ENCODE measurements at regions not wholly inside any gene's neighbourhood (a gene's known extent, or its start where the extent isn't known, plus 50 kb on each side); places are given as distances from the start of the nearest gene placed in this dataset.

- TF ChIP-seq EZH2 (IDR thresholded peaks at IDR 0.05; ENCODE audit: insufficient read depth, poor library complexity, severe bottlenecking) (no peak), EZH2phosphoT487 (IDR thresholded peaks at IDR 0.05; ENCODE audit: insufficient read depth, low read depth) (no peak)
- DNase-seq: no peak
These were observed 573.1 kb upstream of the SLC10A2 start for GRCh38 chr13:103639326-103639725.

GRCh38 chr13:103638706-103639105, 572.5 kb upstream of the SLC10A2 start:
- in situ Hi-C loops (cut with MboI): no loop called here
- Histone ChIP-seq H3K4me3 (no peak overlapping the region), H3K9me3 (ENCODE audit: low read depth) (no peaks in the 10 kb centered on the region), H3K27ac (no peak overlapping the region), H3K36me3 (ENCODE audit: low read depth) (no peaks in the 10 kb centered on the region), H3F3A (ENCODE audit: insufficient read depth) (no peaks in the 10 kb centered on the region), H3K9me2 (ENCODE audit: insufficient read depth) (no peaks in the 10 kb centered on the region), H4K20me1 (ENCODE audit: insufficient read depth) (no peaks in the 10 kb centered on the region), H3K4me1 (ENCODE audit: insufficient read depth) (no peaks in the 10 kb centered on the region), H3K79me2 (ENCODE audit: insufficient read depth) (no peaks in the 10 kb centered on the region), H2AFZ (no peak overlapping the region), H3K4me2 (ENCODE audit: unreplicated experiment) (no peak overlapping the region), H3K9ac (no peak overlapping the region), H3K27me3 (replicated peaks; ENCODE audit: insufficient read depth) (no peaks in the 10 kb centered on the region)
- no peak for DNase-seq
- 0 to 9% methylated on average over 2 of the region's 2 CpGs for WGBS, 2 experiments (ENCODE audit: low coverage in 1 of 2, low lambda C conversion rate in 2 of 2, missing lambda C conversion rate in 2 of 2)
- TF ChIP-seq EZH2 (IDR thresholded peaks at IDR 0.05; ENCODE audit: insufficient read depth, poor library complexity, severe bottlenecking): no peak
- TF ChIP-seq EZH2phosphoT487 (IDR thresholded peaks at IDR 0.05; ENCODE audit: insufficient read depth, low read depth): no peak

More at GRCh38 chr13:103639326-103639725, 573.1 kb upstream of the SLC10A2 start:
- WGBS, 2 experiments (ENCODE audit: low coverage in 1 of 2, low lambda C conversion rate in 2 of 2, missing lambda C conversion rate in 2 of 2): 4 to 5% methylated on average over 3 of the region's 3 CpGs
- no peaks in the 10 kb centered on the region for H3K9me3 ChIP-seq (ENCODE audit: low read depth)
- no peaks in the 10 kb centered on the region for H3K27me3 ChIP-seq (replicated peaks; ENCODE audit: insufficient read depth)
- no peak overlapping the region for H3K27ac ChIP-seq
- no peak overlapping the region for H3K4me3 ChIP-seq
- no peak overlapping the region for H2AFZ ChIP-seq
- no peaks in the 10 kb centered on the region for H3K4me1 ChIP-seq (ENCODE audit: insufficient read depth)
- H3K9ac ChIP-seq: no peak overlapping the region
- no peaks in the 10 kb centered on the region for H3K9me2 ChIP-seq (ENCODE audit: insufficient read depth)
- no peak overlapping the region for H3K4me2 ChIP-seq (ENCODE audit: unreplicated experiment)
- in situ Hi-C loops (cut with MboI): no loop called here
- no peaks in the 10 kb centered on the region for H4K20me1 ChIP-seq (ENCODE audit: insufficient read depth)
- H3F3A ChIP-seq (ENCODE audit: insufficient read depth): no peaks in the 10 kb centered on the region
- H3K79me2 ChIP-seq (ENCODE audit: insufficient read depth): no peaks in the 10 kb centered on the region
- no peaks in the 10 kb centered on the region for H3K36me3 ChIP-seq (ENCODE audit: low read depth)

DNA sequence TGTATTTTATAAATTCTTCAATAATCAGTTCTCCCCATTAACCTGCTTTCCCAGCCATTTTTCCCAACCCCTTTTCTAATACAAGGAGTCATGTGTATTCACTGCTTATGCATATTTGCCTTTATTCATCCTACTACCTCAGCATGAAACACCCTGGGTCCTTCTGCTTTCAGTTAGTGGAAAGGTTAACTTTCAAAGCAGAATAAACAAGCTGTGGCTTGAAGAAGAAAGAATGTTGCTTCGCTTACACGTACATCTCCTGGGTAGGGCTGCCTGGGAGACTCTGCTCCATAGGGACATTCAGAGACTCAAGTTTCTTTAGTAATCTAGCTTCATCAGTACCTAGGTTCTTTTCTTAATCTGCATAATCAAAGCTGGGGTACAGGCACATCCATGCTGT, 567.8 kb upstream of the SLC10A2 start:
- no peaks in the 10 kb centered on the region for H4K20me1 ChIP-seq (ENCODE audit: insufficient read depth)
- no peaks in the 10 kb centered on the region for H3K27me3 ChIP-seq (replicated peaks; ENCODE audit: insufficient read depth)
- no peaks in the 10 kb centered on the region for H3F3A ChIP-seq (ENCODE audit: insufficient read depth)
- H3K4me2 ChIP-seq (ENCODE audit: unreplicated experiment): no peak overlapping the region
- H3K4me3 ChIP-seq: no peak overlapping the region
- H2AFZ ChIP-seq: no peak overlapping the region
- no peaks in the 10 kb centered on the region for H3K9me2 ChIP-seq (ENCODE audit: insufficient read depth)
- no peak for TF ChIP-seq EZH2phosphoT487 (IDR thresholded peaks at IDR 0.05; ENCODE audit: insufficient read depth, low read depth)
- TF ChIP-seq EZH2 (IDR thresholded peaks at IDR 0.05; ENCODE audit: insufficient read depth, poor library complexity, severe bottlenecking): no peak
- H3K4me1 ChIP-seq (ENCODE audit: insufficient read depth): no peaks in the 10 kb centered on the region
- H3K36me3 ChIP-seq (ENCODE audit: low read depth): no peaks in the 10 kb centered on the region
- no peaks in the 10 kb centered on the region for H3K79me2 ChIP-seq (ENCODE audit: insufficient read depth)
- no peak for DNase-seq
- H3K9me3 ChIP-seq (ENCODE audit: low read depth): no peaks in the 10 kb centered on the region
- WGBS, 2 experiments (ENCODE audit: low coverage in 1 of 2, low lambda C conversion rate in 2 of 2, missing lambda C conversion rate in 2 of 2): 21 to 28% methylated on average over 2 of the region's 2 CpGs
- no peak overlapping the region for H3K9ac ChIP-seq
- in situ Hi-C loops (cut with MboI): no loop called here
- no peak overlapping the region for H3K27ac ChIP-seq

DNA sequence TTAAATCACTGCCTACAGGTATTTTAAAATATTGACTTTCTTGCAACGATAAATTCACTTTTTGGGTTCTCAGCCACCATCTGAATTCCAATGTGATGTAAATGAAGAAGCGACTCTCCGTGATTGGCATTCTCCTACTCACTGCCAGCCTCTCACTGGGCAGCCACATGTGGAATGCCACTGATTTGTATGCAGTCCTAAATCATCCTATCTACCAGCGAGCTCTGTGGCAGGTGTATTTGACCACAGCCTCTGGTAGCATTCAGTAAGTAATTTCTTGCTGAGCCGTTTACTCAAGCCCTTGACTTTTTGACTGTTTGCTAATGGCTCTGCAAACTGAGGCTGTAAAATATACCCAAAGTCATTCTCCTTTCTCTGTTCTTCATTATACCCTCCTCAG, 559.0 kb upstream of the SLC10A2 start:
- Histone ChIP-seq H3F3A (ENCODE audit: insufficient read depth) (no peaks in the 10 kb centered on the region), H3K79me2 (ENCODE audit: insufficient read depth) (no peaks in the 10 kb centered on the region), H3K9me2 (ENCODE audit: insufficient read depth) (no peaks in the 10 kb centered on the region), H2AFZ (no peak overlapping the region), H3K9me3 (ENCODE audit: low read depth) (no peaks in the 10 kb centered on the region), H3K9ac (no peak overlapping the region), H4K20me1 (ENCODE audit: insufficient read depth) (no peaks in the 10 kb centered on the region), H3K4me3 (no peak overlapping the region), H3K36me3 (ENCODE audit: low read depth) (no peaks in the 10 kb centered on the region), H3K4me2 (ENCODE audit: unreplicated experiment) (no peak overlapping the region), H3K4me1 (ENCODE audit: insufficient read depth) (no peaks in the 10 kb centered on the region), H3K27ac (no peak overlapping the region), H3K27me3 (replicated peaks; ENCODE audit: insufficient read depth) (no peaks in the 10 kb centered on the region)
- 15 to 24% methylated on average over 5 of the region's 5 CpGs for WGBS, 2 experiments (ENCODE audit: low coverage in 1 of 2, low lambda C conversion rate in 2 of 2, missing lambda C conversion rate in 2 of 2)
- in situ Hi-C loops (cut with MboI): no loop called here
- TF ChIP-seq EZH2phosphoT487 (IDR thresholded peaks at IDR 0.05; ENCODE audit: insufficient read depth, low read depth) (no peak), EZH2 (IDR thresholded peaks at IDR 0.05; ENCODE audit: insufficient read depth, poor library complexity, severe bottlenecking) (no peak)
- no peak for DNase-seq

DNA sequence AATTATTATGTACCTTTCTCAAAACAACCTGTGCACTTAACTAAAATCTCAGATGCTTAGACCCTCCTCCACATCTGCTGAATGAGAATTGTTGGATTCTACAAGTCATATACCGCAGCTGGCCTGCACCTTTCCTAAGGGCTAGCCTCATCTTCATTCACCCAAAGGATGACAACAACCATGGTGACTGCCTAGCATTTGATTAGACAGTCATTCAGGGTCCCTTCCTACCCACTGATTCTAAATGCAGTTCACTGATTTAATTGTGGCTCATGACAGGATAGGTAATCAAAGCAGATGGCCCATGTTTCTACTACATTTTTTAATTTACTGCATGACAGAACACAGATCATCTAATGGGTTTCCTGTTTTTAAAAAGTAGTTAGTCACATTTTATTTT, 551.9 kb upstream of the SLC10A2 start:
- no peak overlapping the region for H3K4me2 ChIP-seq (ENCODE audit: unreplicated experiment)
- DNase-seq: no peak
- in situ Hi-C loops (cut with MboI): no loop called here
- peaks cover 4% of the 10 kb centered on the region for H3K9me3 ChIP-seq (ENCODE audit: low read depth)
- H3K4me1 ChIP-seq (ENCODE audit: insufficient read depth): no peaks in the 10 kb centered on the region
- H3K9ac ChIP-seq: no peak overlapping the region
- no peak overlapping the region for H3K4me3 ChIP-seq
- H4K20me1 ChIP-seq (ENCODE audit: insufficient read depth): no peaks in the 10 kb centered on the region
- H2AFZ ChIP-seq: no peak overlapping the region
- TF ChIP-seq EZH2phosphoT487 (IDR thresholded peaks at IDR 0.05; ENCODE audit: insufficient read depth, low read depth) (no peak), EZH2 (IDR thresholded peaks at IDR 0.05; ENCODE audit: insufficient read depth, poor library complexity, severe bottlenecking) (no peak)
- H3K36me3 ChIP-seq (ENCODE audit: low read depth): no peaks in the 10 kb centered on the region
- no peaks in the 10 kb centered on the region for H3K27me3 ChIP-seq (replicated peaks; ENCODE audit: insufficient read depth)
- H3F3A ChIP-seq (ENCODE audit: insufficient read depth): no peaks in the 10 kb centered on the region
- H3K9me2 ChIP-seq (ENCODE audit: insufficient read depth): no peaks in the 10 kb centered on the region
- WGBS, 2 experiments (ENCODE audit: low coverage in 1 of 2, low lambda C conversion rate in 2 of 2, missing lambda C conversion rate in 2 of 2): 32 to 40% methylated on average over 1 of the region's 1 CpG
- H3K27ac ChIP-seq: no peak overlapping the region
- H3K79me2 ChIP-seq (ENCODE audit: insufficient read depth): no peaks in the 10 kb centered on the region
